Tibial nerve (tissue), 4 donors: ENCODE measurements at regions not wholly inside any gene's neighbourhood (a gene's known extent, or its start where the extent isn't known, plus 50 kb on each side); places are given as distances from the start of the nearest gene placed in this dataset.

Experiments used
- DNase-seq, 2 donors: peaks; one replicate each; pipeline ENCODE4 v3.0.0-alpha.2; 2019; ENCODE audit warnings: low spot score in 2 of 2
- H3K27ac ChIP-seq, 4 donors: fragments of 200-600 bp; sonication (generic) in 3 of 4; one replicate each; pipeline ENCODE4 v1.5.1; 2017 to 2019; ENCODE audit warnings: mild to moderate bottlenecking in 1 of 4
- H3K27me3 ChIP-seq, 2 donors: fragments of 200-600 bp; sonication (generic) in 1 of 2; one replicate each; pipeline versions ENCODE4 v1.5.1 to v1.6.0; 2017 to 2019
- H3K36me3 ChIP-seq, 3 donors: fragments of 200-600 bp; sonication (generic); one replicate each; pipeline ENCODE4 v1.5.1; 2018 to 2019
- H3K4me1 ChIP-seq, 4 donors: fragments of 200-600 bp; sonication (generic) in 3 of 4; one replicate each; pipeline ENCODE4 v1.5.1; 2017 to 2019
- H3K4me3 ChIP-seq, 4 donors: fragments of 200-600 bp; sonication (generic) in 3 of 4; one replicate each; pipeline ENCODE4 v1.5.1; 2017 to 2019; ENCODE audit warnings: mild to moderate bottlenecking in 1 of 4, moderate library complexity in 1 of 4
- H3K9me3 ChIP-seq, 4 donors: fragments of 200-600 bp; sonication (generic) in 3 of 4; one replicate each; pipeline ENCODE4 v1.5.1; 2017 to 2019
- CTCF ChIP-seq, 5 experiments: fragments of 200-600 bp in 3 of 5; fragments of 450-650 bp in 2 of 5; sonication (generic) in 3 of 5; IDR thresholded peaks; one replicate each; pipeline ENCODE4 v1.5.1; 2016 to 2019; ENCODE audit warnings: antibody characterized with exemption in 5 of 5, mild to moderate bottlenecking in 3 of 5, moderate library complexity in 2 of 5
- EP300 ChIP-seq, 2 donors: sonication (generic); formaldehyde crosslinking; IDR thresholded peaks; one replicate each; pipeline ENCODE4 v1.6.1; 2017; ENCODE audit warnings: antibody characterized with exemption in 2 of 2, mild to moderate bottlenecking in 1 of 2
- POLR2A ChIP-seq, 2 donors: fragments of 450-650 bp; IDR thresholded peaks; one replicate each; pipeline ENCODE4 v1.6.1; 2017; ENCODE audit warnings: antibody characterized with exemption in 2 of 2, mild to moderate bottlenecking in 2 of 2, moderate library complexity in 2 of 2
- WGBS, 2 donors: methylation state at CpG; one replicate each; pipeline ENCODE4 v1.1.5; 2018; 5-methylcytosine and 5-hydroxymethylcytosine counted together

- H3K36me3 ChIP-seq, result no peaks in the 10 kb centered on the region
- H3K9me3 ChIP-seq, result no peaks in the 10 kb centered on the region
- H3K4me3 ChIP-seq, result no peak overlapping the region
- WGBS, 2 donors, result 66 to 73% methylated on average over 8 of the region's 8 CpGs
- H3K27ac ChIP-seq, result no peak overlapping the region
- TF ChIP-seq POLR2A (IDR thresholded peaks at IDR 0.05) (no peak), CTCF (IDR thresholded peaks at IDR 0.05) (peak in 4 of 5 experiments; percentile 11 to 37 (median 30)), EP300 (IDR thresholded peaks at IDR 0.05) (no peak)
- DNase-seq, result peak; percentile 22 to 63
- no peaks in the 10 kb centered on the region for H3K27me3 ChIP-seq
- H3K4me1 ChIP-seq, result peaks cover 0 to 33% (median 3%) of the 10 kb centered on the region in 4 donors
These were observed 59.2 kb upstream of the CLINT1 start for GRCh38 chr5:157917899-157918809.

DNA sequence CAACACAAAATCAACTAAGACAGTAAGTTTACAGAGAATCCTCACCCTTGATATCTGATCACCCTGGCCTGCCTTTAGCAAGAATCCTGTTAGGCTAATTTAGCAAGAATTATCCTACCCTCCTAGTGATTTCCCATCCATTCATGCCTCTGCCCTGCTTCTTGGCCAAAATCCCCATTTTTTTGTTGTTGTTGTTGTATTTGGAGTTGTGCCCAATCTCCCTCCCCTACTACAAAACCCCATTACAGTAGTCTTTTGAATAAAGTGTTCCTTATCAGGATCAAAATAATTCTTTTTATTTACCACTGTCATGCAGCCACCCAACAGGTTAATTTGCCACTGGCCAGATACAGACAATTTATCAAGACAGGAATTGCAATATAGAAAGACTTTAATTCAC is 58.5 kb upstream of the CLINT1 start:
- Histone ChIP-seq H3K4me3 (no peak overlapping the region), H3K36me3 (no peaks in the 10 kb centered on the region), H3K9me3 (no peaks in the 10 kb centered on the region), H3K27me3 (no peaks in the 10 kb centered on the region), H3K4me1 (peaks cover 0 to 33% (median 3%) of the 10 kb centered on the region in 4 donors), H3K27ac (no peak overlapping the region)
- no peak for DNase-seq
- TF ChIP-seq CTCF (IDR thresholded peaks at IDR 0.05), result no peak
- TF ChIP-seq EP300 (IDR thresholded peaks at IDR 0.05), result no peak
- TF ChIP-seq POLR2A (IDR thresholded peaks at IDR 0.05), result no peak

GRCh38 chr5:157915638-157916037 is 56.7 kb upstream of the CLINT1 start:
- no peak overlapping the region for H3K4me3 ChIP-seq
- no peak overlapping the region for H3K27ac ChIP-seq
- WGBS, 2 donors, result 17 to 20% methylated on average over 2 to 4 of the region's 4 CpGs
- no peaks in the 10 kb centered on the region for H3K36me3 ChIP-seq
- peaks cover 0 to 33% (median 3%) of the 10 kb centered on the region in 4 donors for H3K4me1 ChIP-seq
- TF ChIP-seq POLR2A (IDR thresholded peaks at IDR 0.05) (no peak), EP300 (IDR thresholded peaks at IDR 0.05) (peak in 1 of 2 donors; percentile 9), CTCF (IDR thresholded peaks at IDR 0.05) (no peak)
- no peaks in the 10 kb centered on the region for H3K27me3 ChIP-seq
- peak; percentile 34 to 61 for DNase-seq
- H3K9me3 ChIP-seq, result no peaks in the 10 kb centered on the region

DNA sequence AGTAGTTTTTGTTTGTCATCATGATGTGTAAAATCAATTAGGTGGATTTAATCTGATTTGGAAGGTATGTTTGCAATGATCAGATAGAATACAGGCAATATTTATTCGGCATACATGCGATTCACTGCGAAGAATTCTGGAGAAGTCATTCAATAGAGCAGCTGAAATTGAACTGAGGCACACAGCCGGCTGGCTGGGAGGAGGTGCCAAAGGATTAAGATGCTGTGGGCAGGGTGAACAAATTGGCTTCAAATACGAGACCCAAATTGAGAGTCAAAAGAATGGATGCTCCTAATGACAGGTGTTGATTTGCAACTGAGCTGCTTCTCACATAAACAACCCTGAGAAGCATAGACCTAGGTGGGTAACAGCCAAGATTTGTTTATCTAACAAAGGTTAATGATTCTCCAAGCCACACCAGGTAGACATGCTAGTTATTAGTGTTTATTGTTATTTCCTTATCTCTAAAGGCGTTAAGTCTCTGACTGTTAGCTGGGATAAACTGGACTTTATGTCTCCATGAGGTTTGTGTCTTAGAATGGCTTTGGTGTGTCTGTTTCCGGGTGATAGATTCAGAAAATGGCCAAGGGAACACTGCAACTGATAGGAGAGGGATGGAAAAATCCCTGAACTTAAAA is 55.3 kb upstream of the CLINT1 start:
- no peaks in the 10 kb centered on the region for H3K36me3 ChIP-seq
- H3K4me1 ChIP-seq, result peaks cover 0 to 33% (median 3%) of the 10 kb centered on the region in 4 donors
- no peak for TF ChIP-seq CTCF (IDR thresholded peaks at IDR 0.05)
- TF ChIP-seq POLR2A (IDR thresholded peaks at IDR 0.05), result no peak
- no peak for TF ChIP-seq EP300 (IDR thresholded peaks at IDR 0.05)
- no peak overlapping the region for H3K27ac ChIP-seq
- H3K27me3 ChIP-seq, result no peaks in the 10 kb centered on the region
- no peak overlapping the region for H3K4me3 ChIP-seq
- DNase-seq, result no peak
- 79 to 87% methylated on average over 7 of the region's 7 CpGs for WGBS, 2 donors
- H3K9me3 ChIP-seq, result no peaks in the 10 kb centered on the region

DNA sequence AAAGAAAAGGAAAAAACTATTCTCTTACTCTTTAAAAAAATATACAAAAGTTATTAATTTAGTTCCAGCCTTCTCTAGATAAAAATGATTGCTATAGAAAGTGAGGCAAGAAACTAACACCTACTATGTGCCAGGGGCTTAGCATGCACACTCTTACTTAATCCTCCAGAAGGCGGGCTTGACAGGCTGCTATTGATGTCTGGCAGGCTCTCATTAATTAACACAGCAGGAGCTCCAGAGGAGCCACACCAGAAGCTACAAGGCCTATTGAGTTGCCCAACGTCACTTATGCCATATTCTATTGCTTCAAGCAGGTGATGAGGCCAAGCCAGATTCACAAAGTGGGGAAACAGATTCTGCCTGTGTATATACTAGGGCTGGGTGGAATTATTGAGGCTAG is 54.6 kb upstream of the CLINT1 start:
- H3K4me1 ChIP-seq, result peaks cover 0 to 31% (median under 1%) of the 10 kb centered on the region in 4 donors
- no peaks in the 10 kb centered on the region for H3K36me3 ChIP-seq
- DNase-seq, result no peak
- no peaks in the 10 kb centered on the region for H3K27me3 ChIP-seq
- TF ChIP-seq EP300 (IDR thresholded peaks at IDR 0.05), result no peak
- no peak for TF ChIP-seq POLR2A (IDR thresholded peaks at IDR 0.05)
- no peak for TF ChIP-seq CTCF (IDR thresholded peaks at IDR 0.05)
- H3K9me3 ChIP-seq, result no peaks in the 10 kb centered on the region
- no peak overlapping the region for H3K4me3 ChIP-seq
- no peak overlapping the region for H3K27ac ChIP-seq
- WGBS, 2 donors, result 81 to 86% methylated on average over 2 of the region's 2 CpGs
